Right kidney (tissue), 1 donor: ENCODE measurements at regions not wholly inside any gene's neighbourhood (a gene's known extent, or its start where the extent isn't known, plus 50 kb on each side); places are given as distances from the start of the nearest gene placed in this dataset.
"Not testable (repeated sequence)": the region's sequence is repeated elsewhere in the genome, so short reads cannot be mapped to it uniquely, and the experiment has no call there.

Experiments used
- DNase-seq: peaks from one replicate; pipeline ENCODE4 v3.0.0-alpha.2; 2016

DNA sequence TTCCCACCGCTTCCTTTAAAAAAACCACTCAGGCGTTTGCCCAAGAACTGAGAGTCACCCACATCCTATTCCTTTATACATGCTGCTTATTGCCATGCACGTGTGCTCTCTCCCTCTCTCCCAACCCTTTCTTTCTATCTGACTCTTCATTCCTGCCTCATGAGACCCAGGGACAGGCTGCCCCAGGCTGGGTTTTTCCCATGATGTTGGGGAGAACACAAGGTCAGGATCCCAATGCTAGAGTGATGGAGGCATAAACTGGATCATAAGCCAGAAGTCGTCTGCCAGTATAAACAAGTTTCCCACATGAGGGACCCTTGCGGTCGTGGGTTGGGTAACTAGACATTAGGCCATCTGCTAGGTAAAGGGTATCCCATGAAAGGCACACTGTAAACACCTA, 64.9 kb downstream of the CD2 start:
- no peak for DNase-seq

GRCh38 chr1:116820369-116820768, 66.1 kb downstream of the CD2 start:
- no peak for DNase-seq

DNA sequence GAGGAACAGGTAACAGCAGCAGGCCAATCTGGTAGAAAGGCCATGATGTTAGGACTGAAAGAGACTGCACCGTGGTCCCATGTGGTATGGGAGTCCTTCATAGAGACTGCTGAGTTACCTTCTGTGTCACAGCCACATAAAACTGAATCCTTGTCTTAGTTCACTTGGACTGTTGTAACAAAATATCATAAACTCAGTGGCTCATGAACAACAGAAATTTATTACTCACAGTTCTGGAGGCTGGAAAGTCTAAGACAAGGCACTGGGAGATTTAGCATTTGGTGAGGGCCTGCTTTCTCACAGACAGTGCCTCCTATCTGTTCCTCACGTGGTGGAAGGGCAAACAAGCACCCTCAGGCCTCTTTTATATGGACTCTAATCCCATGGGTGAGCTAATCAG, 67.5 kb downstream of the CD2 start:
- no peak for DNase-seq

GRCh38 chr1:116824631-116825206, 70.5 kb downstream of the CD2 start:
- DNase-seq, result no peak

DNA sequence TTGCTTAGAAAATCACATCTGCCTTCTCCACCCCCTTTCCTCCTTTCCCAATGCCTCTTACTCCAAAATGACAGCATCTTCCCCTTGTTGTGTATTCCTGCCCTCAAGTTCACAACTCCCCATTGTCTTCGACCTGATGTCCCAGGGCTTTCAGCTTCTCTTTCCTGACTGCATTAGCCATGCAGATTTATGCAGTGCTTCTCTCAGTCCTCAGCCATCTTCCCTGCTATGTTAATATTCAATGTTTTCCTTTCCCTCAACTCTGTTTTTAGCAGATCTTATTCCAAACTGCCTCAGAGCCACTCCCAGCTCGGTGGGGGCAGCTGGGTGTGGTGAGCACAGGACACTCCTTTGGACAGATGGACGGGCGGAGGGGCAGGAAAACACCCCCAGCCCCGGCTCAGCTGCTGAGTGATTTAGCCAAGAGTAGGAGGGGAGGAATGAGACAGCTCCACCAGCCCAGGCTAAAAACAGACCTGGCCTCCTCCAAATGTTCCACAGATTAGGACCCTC, 71.0 kb downstream of the CD2 start:
- DNase-seq, result peak; percentile 14

GRCh38 chr1:116825720-116826438, 71.6 kb downstream of the CD2 start:
- DNase-seq, result peak; percentile 56

DNA sequence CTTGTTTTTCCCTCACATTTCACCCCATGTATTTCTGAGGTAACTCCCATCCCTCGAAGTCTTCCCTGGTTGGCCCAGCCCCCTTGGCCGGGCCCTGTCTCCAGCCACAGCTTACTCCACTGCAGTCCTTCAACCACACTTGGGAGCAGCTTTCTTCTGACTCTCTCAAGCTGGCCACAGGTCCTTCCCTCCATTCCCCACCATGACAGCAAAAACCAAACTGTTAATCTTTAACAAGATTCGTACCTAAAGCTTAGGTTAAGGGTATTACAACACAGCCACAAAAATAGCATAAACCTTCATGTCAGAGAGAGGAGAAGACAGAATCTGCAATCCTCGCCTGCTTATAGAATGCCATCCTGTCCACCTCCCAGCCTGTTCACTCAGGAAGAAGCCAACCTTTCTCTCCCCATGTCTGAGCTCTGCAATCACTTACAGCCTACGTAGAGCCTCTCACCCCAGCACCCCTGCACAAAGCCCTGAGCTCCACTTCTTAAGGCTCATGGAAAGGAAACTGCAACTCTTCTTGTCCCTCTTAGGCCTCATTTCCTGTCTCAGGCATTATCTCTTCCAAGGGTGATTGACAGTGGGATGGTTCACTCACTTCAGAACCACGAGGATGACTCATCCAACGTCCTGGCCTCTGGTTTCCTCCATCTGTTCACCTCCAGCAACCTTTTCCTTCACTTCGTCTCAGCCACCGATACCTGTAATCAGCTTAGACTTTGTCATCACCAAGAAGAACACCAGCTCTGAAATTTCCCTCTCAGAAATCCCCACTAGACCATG, 72.8 kb downstream of the CD2 start:
- no peak for DNase-seq

DNA sequence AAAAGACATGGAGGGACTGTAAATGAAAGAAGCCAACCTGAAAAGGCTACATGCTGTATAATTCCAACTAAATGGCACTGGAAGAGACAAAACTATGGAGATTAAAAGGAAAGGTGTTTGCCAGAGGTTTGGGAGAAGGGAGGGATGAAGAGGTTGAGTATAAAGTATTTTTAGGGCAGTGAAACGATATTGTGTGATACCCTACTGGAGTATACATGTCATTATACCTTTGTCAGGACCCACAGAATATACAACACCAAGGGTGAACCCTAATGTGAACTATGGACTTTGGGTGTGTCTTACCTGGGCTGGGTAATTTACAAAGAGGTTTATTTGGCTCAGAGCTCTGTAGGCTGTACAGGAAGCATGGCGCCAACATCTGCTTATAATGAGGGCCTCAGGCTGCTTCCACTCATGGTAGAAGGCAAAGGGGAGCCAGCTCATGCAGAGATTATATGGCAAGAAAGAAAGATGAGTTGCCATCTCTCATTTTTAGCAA, 73.4 kb downstream of the CD2 start:
- DNase-seq, result no peak

DNA sequence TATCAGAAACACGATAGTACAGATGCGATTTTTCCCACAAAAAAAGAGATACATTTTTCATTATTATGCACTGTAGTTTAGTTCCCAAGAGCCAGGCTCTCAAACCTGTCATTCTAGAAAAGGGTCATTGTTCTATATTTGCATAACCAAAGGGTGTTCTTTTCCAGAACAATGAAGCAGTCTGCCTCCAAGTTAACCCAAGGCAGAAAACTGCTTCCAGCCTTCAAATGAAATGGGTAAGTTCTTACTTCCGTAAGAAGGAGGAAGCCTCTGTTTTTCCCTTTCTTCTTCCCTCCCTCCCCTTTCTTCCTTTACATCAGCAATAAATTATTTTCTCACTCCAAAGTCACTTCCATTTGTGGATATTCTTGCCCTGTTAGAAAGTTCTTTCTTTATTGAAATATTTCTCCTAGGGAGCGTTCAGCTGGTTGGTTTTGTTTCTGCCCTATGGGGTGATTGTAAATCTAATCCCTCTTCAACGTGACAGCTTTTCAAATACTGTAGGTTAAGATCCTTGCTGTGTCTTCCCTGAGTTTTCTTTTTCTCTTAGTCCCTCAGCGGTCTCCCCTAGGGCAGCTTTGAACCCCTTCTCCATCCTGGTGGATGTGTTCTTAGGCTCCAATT, 77.3 kb upstream of the PTGFRN start:
- no peak for DNase-seq

DNA sequence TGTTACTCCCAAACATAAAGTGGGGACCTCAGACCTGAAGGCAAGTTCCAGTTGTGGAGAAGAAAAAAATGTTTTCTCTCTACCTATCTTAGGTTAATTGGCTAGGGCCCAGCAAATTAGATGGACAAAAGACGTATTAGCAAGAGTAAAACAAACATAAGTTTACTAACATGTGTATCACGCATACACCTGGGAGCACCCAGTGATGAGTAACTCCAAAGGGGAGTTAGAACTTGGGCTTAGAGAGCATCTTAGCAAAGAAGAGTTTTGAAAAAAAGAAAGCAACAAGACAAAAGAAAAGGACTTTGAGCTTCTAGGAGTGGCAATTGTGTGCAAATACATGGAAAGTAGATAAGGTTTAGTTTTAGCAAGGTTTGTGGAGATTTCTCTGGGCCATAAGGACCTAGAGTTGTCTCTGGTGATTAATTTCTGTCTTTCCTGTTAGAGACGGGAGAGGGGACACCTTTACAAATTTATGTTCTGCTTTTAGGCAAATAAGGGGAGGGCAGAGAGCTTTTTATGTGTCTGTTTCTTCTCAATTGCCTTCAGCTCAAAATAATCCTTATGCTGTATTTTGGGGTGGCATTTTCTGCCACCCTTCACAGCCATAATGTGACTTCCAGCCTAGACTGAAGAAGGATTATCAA, 76.7 kb upstream of the PTGFRN start:
- no peak for DNase-seq

DNA sequence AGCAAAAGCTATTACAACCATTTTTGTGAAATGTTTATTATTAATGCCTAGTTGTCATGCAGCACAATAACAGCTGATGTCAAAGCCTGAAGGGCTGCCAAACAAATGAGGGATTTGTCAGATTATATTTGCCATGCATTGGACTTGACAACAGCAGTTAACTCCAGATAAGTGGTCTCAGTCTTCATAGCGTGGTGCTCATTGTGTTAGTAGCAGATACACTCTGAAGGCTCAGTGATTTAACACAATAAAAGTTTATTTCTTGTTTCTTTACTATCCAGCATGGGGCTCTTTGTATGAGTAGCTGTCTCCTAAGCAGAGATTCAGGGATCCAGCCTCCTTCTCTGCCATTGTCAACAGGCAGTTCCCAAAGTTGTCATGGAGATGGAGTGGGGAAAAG, 76.0 kb upstream of the PTGFRN start:
- no peak for DNase-seq

DNA sequence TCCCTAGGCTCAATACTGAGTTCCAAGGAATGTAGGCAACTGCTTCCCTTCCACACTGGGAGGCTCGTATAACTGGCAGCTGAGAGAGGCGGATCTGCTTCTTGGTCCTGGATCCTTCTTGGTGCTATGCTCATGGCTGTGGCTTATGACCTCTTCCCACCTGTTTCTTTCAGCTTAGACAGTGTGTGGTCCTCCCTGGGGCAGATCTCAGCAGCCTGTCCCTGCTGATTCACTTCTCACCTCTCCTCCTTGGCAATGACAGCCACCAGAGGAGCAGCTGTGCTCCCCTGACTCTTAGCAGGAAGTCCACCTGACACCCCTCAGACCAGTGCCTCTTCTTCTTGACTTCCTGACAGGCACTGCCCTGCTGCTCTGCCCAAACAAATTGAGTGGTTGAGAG, 75.1 kb upstream of the PTGFRN start:
- DNase-seq, result no peak

- no peak for DNase-seq
These were observed 74.6 kb upstream of the PTGFRN start for GRCh38 chr1:116835161-116835560.

DNA sequence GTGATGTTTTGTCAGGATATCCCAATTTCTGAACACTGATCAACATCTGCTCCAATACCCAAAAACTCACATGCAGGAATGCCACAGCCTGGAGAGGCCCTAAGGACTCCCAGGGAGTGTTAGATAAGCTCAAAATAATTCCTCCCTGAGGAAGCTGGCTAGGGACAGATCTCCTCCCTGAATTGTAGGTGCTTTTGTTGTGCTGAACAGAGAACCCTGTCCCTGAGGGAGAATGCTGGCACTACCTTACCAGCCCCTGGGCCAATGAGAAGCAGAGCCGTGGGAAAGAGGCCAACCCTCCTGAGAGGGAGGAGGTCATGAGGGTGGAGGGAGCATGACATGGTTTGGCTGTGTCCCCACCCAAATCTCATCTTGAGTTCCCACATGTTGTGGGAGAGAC, 73.6 kb upstream of the PTGFRN start:
- DNase-seq, result no peak

DNA sequence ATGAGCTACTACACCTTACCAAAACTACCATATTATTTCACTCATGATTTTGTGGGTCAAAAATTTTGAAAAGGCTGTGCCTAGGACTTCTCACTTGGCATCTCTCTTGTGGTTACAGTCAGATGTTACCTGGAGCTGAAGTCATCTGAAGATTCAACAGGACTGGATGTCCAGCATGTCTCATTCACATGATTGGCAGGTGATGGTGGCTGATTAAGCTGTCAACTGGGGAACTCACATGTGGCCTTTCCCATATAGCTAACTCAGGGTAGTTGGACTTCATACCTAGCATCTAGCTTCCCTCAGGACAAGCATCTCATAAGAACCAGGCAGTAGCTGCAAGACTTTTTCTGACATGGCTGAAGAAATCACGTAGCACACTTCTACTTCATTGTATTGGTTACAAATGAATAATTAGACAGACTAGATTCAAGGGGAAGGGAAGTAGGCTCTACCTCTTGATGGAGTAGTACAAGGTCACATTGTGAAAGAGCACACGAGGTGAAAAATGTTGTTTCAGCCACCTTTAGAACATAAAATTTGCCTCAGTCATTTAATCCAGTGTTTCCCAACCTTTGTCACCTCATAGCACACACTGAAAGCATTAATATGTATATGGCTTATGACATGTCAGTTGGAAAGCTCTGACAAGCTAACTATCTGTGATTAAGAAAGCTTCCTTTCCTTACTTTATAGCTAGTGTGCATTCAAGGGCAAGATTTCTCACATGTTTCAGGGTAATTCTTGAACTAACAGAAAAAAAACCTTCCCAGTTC, 68.0 kb upstream of the PTGFRN start:
- no peak for DNase-seq

DNA sequence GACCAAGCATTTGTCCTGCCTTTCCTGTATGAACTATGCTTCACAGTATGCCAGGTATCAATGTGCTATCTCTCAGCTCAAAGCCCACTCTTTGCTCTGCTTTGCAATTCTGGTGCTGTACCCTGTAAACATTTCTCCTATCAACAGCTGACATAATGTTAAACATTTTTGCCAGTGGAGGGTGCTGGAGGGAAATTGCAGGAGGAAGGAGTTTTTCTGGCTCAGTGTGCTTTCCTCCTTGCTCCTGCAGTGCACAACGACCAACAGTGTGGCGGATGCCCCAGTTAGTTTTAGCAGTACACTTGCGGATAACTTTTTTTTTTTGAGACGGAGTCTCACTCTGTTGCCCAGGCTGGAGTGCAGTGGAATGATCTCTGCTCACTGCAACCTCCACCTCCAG, 67.1 kb upstream of the PTGFRN start:
- DNase-seq, result no peak

DNA sequence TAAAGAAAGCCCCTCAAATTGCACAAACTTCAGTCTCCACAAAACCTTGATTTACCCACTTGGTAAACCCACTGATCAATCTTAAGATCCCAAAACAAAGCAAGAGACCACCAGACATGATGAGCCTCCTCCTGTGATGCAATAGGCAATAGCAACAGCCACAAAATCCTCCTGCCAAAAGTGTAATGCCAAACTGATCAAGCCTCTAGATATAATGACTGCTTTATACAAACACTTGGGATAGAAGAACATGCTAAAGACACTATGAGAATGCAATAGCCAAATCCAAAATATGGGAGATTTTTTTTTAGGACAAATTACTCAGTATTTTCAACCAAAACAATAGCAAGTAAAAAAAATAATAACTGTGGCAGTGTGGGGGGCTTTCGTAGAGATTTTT, 64.9 kb upstream of the PTGFRN start:
- DNase-seq, result no peak

DNA sequence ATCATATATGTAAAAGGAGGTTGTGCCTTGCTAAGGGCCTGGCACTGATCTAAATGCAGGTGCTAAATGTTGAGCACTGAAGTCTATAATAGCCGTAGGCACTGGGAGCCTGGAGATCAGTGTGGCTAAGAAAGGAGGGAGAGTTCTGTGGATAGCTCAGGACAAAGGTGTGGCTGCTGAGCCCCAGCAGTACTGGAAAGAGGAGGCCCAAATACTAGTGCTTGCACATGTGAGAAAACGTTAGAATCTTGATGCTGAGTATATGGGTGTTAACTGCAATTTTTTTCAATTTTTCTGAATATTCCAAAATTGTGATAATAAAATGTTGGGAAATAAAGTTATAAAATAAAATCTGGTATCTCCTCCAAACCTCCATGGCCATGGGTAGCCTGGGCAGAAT, 62.5 kb upstream of the PTGFRN start:
- no peak for DNase-seq

DNA sequence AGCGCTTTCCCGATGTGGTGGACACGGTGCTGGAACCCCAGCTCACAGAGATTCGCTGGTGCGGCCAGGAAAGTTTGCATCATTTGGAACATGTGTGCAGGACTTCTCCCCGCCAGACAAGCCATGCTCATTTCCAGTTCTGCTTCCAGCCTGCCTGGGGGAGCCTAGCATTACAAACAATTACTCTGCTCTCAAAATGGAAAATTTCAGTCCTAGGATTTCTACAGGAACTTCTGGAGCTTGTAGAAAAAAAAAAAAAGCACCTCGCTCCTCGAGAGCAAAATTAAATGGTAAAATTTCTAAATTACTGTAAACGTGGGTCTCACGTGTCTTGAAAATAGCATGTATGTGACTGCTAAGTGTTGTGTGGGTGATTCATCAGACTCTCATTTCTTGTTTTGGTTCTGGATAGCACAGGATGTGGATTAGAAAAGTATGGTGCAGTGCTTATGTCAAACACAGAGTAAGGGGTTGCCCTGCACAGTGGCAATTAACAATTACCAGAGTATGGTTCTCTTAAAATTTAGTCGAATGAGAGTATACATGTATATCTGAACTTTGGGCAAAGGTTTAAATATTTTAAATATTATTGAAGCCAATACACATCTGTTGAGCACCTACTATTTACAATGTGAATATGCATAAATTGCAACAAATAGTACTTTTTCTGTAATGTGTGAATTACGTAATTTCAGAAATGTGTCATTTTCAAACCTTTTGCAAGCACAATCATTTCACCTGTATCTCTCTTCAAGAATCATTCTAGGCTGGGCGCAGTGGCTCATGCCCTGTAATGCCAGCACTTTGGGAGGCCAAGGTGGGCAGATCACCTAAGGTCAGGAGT, 61.8 kb upstream of the PTGFRN start:
- DNase-seq, result no peak

DNA sequence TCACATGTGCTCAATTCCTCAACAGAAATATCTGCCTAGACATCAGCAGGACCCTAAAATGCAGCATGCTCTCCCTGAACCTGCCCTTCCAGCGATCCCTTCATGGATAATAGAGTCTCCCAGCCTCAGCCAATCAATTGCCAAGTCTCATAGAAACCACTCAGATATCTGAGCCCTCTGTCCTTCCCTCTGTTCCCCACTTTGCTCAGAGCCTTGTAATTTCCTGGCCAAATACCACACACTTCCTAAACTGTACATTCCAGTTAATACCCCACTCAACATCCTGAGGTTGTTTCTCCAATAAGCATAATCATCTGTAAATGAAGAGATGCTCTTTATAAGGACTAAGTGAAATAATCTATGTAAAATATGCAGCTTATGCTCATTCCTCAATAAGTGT, 59.3 kb upstream of the PTGFRN start:
- DNase-seq, result no peak

- DNase-seq, result not testable (repeated sequence)
These were observed 58.5 kb upstream of the PTGFRN start for GRCh38 chr1:116851189-116851588.
